ENCODE measurements at regions not wholly inside any gene's neighbourhood (a gene's known extent, or its start where the extent isn't known, plus 50 kb on each side); places are given as distances from the start of the nearest gene placed in this dataset.

DNA sequence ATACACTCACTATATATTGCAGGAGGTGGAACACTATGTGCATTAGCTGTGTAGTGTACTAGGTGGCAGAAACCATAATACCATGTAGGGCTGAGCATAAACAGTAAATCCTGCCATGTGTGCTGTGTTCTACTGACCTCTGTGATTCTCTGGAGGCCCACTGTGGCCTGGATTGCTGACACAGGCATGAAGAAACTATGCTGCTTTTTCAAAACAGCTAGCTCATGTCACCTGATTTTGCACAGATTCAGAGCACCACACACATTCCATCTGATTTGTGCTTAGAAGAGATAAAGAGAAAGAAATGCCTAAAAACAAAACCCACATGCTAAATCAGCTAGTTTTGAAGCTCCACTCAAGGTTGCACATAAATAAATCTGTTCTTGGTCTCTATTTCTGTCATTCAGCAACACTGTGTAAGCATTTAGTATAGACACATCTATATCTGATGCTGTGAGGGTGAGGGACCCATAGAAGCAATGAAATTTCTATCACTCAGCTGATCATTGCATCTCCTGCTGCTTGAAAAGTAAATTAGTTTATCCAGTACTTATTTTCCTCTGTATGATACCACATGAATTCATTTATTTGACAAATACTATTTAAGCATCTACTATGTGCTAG, 1007.7 kb upstream of the SEMA6D start:
- DNase-seq (ENCODE audit: low spot score), result no peak

DNA sequence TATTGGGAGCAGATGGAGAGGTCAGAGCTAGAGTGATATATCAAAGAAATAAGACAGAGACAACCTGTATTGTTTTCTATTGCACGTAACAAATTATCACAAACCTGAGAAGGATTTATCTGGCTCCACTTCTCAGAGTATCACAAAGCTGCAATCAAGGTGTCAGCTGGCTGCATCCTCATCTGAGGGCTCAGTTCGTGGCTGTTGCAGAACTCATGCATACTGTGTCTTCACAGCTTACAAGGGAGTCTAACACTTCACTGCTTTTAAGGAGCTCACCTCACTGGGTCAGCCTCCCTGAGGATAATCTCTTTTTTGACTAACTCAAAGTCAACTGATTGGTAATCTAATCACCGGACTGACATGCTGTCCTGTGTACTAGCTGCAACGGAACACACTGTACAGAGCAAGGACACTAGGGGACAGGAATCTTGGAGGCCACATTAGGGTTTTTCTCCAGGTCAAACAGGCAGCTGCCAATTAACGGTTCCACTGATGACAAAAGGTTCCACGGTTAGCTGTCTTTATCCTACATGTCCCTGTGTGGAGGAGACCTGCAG, 1006.8 kb upstream of the SEMA6D start:
- DNase-seq (ENCODE audit: low spot score), result no peak

- no peak for DNase-seq (ENCODE audit: low spot score)
These were observed 1004.3 kb upstream of the SEMA6D start for GRCh38 chr15:46713045-46713444.

- no peak for DNase-seq (ENCODE audit: low spot score)
These were observed 1002.4 kb upstream of the SEMA6D start for GRCh38 chr15:46714950-46715349.

DNA sequence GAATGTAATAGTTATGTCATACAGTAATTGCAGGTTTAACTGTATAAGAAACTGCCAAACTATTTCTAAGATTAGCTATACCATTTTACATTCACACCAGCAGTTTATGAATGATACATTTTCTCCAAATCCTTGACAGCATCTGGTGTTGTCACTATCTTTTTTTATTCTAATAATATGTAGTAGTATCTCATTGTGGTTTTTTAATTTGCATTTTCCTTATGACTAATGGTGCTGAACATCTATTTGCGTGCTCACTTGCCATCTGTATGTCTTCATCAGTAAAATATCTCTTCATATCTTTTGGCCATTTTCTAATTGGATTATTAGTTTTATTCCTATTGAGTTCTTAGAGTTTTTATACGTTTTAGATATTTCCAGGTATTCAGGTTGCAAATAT, 994.0 kb upstream of the SEMA6D start:
- no peak for DNase-seq (ENCODE audit: low spot score)

DNA sequence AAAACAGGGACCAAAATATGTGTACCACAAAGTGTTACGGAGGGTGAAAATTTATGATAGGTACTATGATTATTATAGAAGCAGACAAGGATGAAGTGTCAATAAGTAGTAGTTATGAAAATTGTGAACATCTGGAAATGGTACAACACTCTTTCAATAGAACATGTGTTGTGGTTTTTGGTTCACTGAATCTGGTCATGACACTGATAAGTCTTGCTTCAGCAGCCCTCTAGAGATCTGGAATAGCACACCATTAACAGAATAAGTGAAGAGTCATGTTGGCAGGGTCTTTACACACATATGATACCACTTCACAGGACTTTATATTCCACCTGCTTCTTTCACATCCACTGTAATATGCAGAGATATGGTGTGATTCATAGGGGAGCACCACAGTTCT, 985.2 kb upstream of the SEMA6D start:
- DNase-seq (ENCODE audit: low spot score), result no peak

GRCh38 chr15:46735115-46735514, 982.2 kb upstream of the SEMA6D start:
- DNase-seq (ENCODE audit: low spot score), result no peak

DNA sequence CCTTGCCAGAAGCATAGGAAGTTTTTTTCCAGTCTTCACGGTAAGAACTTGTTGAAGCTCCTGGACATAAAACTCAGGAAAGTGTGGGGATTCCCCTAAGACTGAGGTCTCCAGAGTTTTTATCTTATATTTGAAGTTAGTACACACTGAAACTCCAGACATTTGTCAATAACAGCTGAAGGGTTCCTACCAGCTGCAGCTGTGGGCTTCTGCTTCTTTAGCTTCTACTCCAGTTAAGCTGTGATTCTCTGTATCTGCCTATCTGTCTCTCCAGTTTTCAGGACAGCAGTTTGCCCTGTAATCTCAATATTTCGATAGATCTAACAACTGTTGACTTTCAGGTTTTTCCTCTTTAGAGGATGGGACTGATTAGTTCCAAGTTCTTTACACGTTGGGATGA, 966.0 kb upstream of the SEMA6D start:
- DNase-seq (ENCODE audit: low spot score), result no peak

- no peak for DNase-seq (ENCODE audit: low spot score)
These were observed 963.4 kb upstream of the SEMA6D start for GRCh38 chr15:46753946-46754345.

GRCh38 chr15:46763091-46763490, 954.2 kb upstream of the SEMA6D start:
- DNase-seq (ENCODE audit: low spot score), result no peak

DNA sequence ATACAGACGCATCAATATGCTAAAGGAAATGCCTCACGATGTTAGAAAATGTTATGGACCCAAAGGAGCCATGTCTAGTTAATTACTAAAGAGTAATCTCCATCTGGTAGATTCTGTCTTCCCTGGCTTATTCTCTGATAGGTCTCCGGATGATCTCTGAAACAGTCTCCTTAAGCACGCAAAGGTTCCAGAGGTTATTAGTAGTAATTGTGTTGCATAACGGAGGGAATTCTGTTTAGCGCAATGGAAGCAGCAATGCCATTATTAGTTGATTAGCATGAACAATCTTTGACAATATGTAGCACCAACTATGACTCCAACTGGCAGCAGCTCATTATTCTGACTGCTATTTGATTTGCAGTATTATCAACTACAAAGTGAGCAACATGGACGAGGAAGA, 952.5 kb upstream of the SEMA6D start:
- DNase-seq (ENCODE audit: low spot score), result no peak

GRCh38 chr15:46766021-46766420, 951.3 kb upstream of the SEMA6D start:
- no peak for DNase-seq (ENCODE audit: low spot score)

GRCh38 chr15:46768287-46768686, 949.0 kb upstream of the SEMA6D start:
- no peak for DNase-seq (ENCODE audit: low spot score)

- no peak for DNase-seq (ENCODE audit: low spot score)
These were observed 944.3 kb upstream of the SEMA6D start for GRCh38 chr15:46773016-46773415.

DNA sequence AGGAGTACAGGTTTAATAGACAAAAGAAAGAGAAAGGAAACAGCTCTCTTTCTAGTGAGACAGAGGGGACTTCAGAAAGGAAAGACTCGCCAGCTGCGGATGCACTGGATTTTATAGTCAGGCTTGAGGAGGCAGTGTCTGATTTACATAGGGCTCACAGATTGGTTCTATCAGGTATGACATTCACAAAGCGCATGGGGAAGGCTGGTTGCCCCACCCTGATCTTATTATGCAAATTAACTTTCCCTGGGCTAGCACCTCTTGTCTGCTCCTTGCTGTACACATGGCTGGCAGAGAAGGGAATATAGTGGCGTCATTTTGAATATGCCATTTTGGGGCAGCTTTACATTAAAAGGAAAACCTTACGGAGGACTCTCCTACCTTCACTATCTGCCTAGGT, 938.4 kb upstream of the SEMA6D start:
- no peak for DNase-seq (ENCODE audit: low spot score)

DNA sequence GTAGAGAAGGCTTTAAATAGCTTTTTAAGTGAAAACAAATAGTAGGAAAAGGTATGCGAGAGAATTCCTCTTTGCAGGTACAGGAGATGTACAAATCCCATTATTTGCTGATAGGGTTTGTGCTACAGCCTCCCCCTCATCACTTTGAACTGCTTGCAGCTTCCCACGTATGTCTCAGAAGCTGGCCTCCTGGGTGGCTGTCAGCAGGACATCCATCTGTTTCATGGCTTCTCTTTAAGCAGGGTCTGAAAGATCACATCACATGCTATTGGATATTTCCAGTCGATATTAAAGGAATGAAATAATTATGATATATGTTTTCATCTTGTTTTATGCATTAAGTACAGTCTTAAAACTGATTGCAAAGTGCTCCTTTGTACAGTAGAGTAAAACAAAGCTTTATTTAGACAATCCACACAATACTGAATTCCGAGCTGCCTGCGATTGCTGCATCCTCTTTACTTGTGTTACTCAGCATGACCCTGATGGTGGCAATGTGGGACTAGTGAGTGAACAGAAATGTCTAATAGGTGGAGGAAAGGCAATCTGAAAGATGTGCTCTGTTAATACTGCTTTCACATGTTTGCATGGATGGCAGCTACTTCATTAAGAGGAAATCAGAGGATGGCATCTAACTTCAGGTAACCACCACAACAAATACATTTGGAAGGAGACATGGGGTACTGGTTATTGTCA, 930.6 kb upstream of the SEMA6D start:
- DNase-seq (ENCODE audit: low spot score), result no peak

GRCh38 chr15:46795685-46796084, 921.6 kb upstream of the SEMA6D start:
- DNase-seq (ENCODE audit: low spot score), result no peak

GRCh38 chr15:46808834-46809233, 908.5 kb upstream of the SEMA6D start:
- no peak for DNase-seq (ENCODE audit: low spot score)

GRCh38 chr15:46815240-46815639, 902.1 kb upstream of the SEMA6D start:
- DNase-seq (ENCODE audit: low spot score), result no peak

GRCh38 chr15:46815765-46816164, 901.5 kb upstream of the SEMA6D start:
- no peak for DNase-seq (ENCODE audit: low spot score)

DNA sequence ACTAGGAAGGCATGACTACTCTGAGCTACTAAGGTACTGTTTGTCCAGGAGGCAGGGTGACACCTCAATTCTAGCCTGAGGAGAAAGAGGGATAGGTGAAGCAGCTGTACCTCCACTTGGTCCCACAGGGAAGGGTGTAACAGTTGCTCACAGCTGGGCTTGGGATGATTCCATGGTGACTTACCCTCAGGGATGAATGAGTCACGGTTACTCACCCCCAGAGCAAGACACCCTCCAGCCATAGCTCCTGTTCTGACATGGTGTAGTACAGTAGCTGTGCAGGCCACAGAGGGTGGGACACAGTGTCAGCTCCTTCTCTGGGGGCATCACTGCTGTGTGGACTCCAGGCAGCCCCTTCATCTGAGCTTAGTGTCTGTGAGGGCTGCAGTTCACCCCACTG, 868.6 kb upstream of the SEMA6D start:
- no peak for DNase-seq (ENCODE audit: low spot score)

DNA sequence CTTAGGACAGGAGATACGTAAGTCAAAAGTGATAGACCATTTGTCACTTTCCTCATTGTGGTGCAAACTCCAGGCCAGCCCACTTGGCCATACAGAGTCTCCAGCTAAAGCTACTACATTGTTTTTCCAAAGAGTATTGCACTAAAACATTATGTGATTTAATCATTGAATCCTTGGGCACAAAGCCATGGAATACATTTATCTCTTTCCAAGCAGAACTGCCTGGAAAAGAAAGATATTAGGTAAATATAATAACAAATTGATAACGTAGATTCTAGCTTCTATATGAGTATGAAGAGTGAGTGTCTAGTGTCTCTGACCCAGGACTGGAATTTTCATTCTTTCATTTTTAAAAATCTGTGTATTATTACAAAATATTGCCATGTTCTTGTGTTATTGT, 863.7 kb upstream of the SEMA6D start:
- DNase-seq (ENCODE audit: low spot score), result no peak

GRCh38 chr15:46854564-46854963, 862.7 kb upstream of the SEMA6D start:
- DNase-seq (ENCODE audit: low spot score), result no peak

- no peak for DNase-seq (ENCODE audit: low spot score)
These were observed 861.9 kb upstream of the SEMA6D start for GRCh38 chr15:46855388-46855787.

Data from LoVo (cell line).